ENCODE measurements at regions not wholly inside any gene's neighbourhood (a gene's known extent, or its start where the extent isn't known, plus 50 kb on each side); places are given as distances from the start of the nearest gene placed in this dataset.

DNA sequence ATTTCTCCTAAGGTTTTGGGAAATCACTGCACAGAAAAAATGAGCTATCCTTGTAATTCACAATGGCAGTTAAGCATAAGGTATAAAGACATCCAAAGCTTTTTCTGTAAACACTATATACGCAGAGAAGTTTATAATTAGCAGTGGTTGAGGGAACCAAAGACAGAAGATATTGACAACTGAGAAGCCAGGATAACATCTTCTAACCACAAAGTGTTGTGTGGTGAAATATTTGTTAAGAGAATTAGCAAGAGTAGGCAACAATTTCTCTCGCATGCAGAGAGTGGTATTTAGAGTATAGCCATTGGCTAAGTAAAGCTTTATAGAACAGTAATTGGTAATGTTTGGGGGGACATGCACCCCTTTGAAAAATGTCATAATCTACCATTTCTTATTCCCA is 123.7 kb upstream of the USP15 start:
- Mint-ChIP-seq H3K4me1 (ENCODE audit: unreplicated experiment) (no peaks in the 10 kb centered on the region), H3K9me3 (no peaks in the 10 kb centered on the region), H3K27me3 (peaks cover 11% of the 10 kb centered on the region), H3K36me3 (no peaks in the 10 kb centered on the region), H3K4me3 (no peak overlapping the region), H3K27ac (no peak overlapping the region)
- TF ChIP-seq, protein P1, sequence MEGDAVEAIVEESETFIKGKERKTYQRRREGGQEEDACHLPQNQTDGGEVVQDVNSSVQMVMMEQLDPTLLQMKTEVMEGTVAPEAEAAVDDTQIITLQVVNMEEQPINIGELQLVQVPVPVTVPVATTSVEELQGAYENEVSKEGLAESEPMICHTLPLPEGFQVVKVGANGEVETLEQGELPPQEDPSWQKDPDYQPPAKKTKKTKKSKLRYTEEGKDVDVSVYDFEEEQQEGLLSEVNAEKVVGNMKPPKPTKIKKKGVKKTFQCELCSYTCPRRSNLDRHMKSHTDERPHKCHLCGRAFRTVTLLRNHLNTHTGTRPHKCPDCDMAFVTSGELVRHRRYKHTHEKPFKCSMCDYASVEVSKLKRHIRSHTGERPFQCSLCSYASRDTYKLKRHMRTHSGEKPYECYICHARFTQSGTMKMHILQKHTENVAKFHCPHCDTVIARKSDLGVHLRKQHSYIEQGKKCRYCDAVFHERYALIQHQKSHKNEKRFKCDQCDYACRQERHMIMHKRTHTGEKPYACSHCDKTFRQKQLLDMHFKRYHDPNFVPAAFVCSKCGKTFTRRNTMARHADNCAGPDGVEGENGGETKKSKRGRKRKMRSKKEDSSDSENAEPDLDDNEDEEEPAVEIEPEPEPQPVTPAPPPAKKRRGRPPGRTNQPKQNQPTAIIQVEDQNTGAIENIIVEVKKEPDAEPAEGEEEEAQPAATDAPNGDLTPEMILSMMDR (conservative IDR thresholded peaks at IDR 0.05): no peak
- no peak for DNase-seq (ENCODE audit: extremely low spot score, unreplicated experiment)

DNA sequence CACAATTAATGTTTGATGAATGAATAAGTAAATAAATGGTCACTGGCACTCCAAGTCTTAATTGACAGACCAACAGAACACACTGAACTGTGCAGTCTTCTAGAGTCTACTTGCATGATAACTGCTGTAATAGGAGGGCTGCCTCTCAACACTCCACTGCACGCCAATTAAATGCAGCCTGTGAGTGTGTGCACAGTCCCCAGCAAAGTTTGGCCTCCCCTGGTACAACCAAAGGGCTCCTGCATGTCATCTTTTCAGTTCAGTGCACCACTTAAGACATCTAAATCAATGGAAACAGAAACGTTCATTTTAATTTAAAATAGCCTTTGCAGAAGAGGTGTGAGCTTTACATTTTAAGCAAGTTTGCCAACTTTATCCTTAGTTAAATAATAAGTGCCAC is 121.7 kb upstream of the USP15 start:
- TF ChIP-seq, protein P1 (conservative IDR thresholded peaks at IDR 0.05): no peak
- Mint-ChIP-seq H3K36me3 (no peaks in the 10 kb centered on the region), H3K4me1 (ENCODE audit: unreplicated experiment) (no peaks in the 10 kb centered on the region), H3K9me3 (no peaks in the 10 kb centered on the region), H3K27me3 (peaks cover 11% of the 10 kb centered on the region), H3K4me3 (no peak overlapping the region), H3K27ac (no peak overlapping the region)
- no peak for DNase-seq (ENCODE audit: extremely low spot score, unreplicated experiment)

DNA sequence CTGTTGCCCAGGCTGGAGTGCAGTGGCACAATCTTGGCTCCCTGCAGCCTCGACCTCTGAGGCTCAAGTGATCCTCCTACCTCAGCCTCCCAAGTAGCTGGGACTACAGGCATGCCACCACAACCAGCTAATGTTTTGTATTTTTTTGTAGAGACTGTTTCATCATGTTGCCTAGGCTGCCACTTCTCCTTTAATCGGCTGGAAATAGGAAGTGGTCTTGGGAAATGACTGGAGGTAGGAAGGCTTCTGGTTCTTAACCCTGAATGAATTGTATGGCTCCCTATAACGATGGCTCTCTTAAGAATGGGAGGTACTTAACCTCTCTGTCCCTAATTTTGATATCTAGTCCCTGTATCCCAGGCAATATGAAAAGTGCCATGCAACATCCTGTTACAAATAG is 113.9 kb upstream of the USP15 start:
- Mint-ChIP-seq H3K36me3 (no peaks in the 10 kb centered on the region), H3K27me3 (no peaks in the 10 kb centered on the region), H3K27ac (no peak overlapping the region), H3K4me3 (no peak overlapping the region), H3K9me3 (no peaks in the 10 kb centered on the region), H3K4me1 (ENCODE audit: unreplicated experiment) (no peaks in the 10 kb centered on the region)
- TF ChIP-seq, protein P1 (conservative IDR thresholded peaks at IDR 0.05): no peak
- no peak for DNase-seq (ENCODE audit: extremely low spot score, unreplicated experiment)

DNA sequence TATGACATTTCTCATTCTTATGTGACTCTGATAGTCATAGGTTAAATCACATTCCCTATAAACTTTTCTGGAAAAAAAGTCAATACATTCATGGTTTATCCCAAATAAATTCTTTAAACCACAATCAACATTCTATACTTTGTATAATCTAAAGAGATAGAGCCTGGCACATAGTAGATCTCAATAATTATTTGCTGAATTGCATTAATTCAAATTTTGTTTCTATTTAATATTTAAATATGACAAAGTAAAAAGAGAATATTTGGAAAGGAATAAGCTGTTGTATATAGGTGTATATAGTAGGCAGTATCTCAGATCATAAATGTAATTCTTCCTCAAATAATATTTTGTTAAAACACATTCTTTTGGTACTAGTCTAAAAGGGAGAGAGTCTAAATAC is 102.2 kb upstream of the USP15 start:
- Mint-ChIP-seq H3K27me3 (peaks cover 3% of the 10 kb centered on the region), H3K27ac (no peak overlapping the region), H3K4me3 (no peak overlapping the region), H3K4me1 (ENCODE audit: unreplicated experiment) (no peaks in the 10 kb centered on the region), H3K36me3 (no peaks in the 10 kb centered on the region), H3K9me3 (no peaks in the 10 kb centered on the region)
- TF ChIP-seq, protein P1 (conservative IDR thresholded peaks at IDR 0.05): no peak
- no peak for DNase-seq (ENCODE audit: extremely low spot score, unreplicated experiment)

DNA sequence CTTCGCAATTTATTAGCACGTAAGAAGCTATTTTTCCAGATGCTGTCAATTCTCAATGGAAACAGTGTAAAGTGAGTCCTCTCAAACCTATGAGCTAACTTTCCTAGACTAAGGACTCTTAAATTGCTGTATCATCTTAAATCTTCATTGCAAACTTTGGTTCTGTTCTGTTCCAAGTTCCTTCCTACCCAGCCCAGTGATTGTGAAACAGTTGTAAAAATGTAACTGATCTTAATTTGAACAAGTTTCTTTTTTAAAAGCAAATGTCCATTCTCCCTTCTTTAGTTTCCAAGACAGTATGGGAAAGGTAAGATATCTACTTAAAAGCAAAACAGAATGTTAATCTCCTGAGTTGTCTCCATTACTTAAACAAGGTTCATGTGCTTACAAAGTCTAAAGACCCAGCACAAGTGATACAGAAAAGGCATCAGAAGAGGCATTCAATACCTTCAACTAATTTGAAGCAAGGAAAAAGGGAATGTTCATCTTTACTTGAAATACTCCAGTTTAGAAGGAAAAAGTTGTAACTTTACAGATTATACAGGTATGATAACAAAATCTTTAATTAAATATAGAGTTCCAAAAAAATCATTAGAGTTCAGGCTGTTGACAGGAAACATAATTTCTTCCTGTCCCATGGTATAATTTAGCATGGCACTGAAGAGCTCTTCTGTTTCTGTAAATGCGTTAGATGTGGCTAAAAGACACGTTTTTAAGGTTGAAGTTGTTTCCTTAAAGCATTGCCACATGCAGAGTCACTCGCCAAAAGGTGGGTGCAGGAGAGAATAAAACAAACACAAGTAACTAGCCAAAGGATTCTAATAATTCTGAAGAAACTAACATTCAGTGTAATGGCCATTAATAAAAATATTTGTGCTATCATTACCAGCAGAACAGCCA is 101.5 kb upstream of the USP15 start:
- TF ChIP-seq, protein P1 (conservative IDR thresholded peaks at IDR 0.05): no peak
- H3K36me3 Mint-ChIP-seq: no peaks in the 10 kb centered on the region
- H3K4me1 Mint-ChIP-seq (ENCODE audit: unreplicated experiment): no peaks in the 10 kb centered on the region
- no peak overlapping the region for H3K4me3 Mint-ChIP-seq
- H3K27ac Mint-ChIP-seq: no peak overlapping the region
- H3K9me3 Mint-ChIP-seq: no peaks in the 10 kb centered on the region
- no peak for DNase-seq (ENCODE audit: extremely low spot score, unreplicated experiment)
- H3K27me3 Mint-ChIP-seq: peaks cover 3% of the 10 kb centered on the region
